Stomach (tissue), 8 donors: ENCODE measurements at regions not wholly inside any gene's neighbourhood (a gene's known extent, or its start where the extent isn't known, plus 50 kb on each side); places are given as distances from the start of the nearest gene placed in this dataset.
"Not testable (repeated sequence)": the region's sequence is repeated elsewhere in the genome, so short reads cannot be mapped to it uniquely, and the experiment has no call there.

Experiments used
- DNase-seq, 2 donors: peaks; one replicate each; pipeline versions ENCODE4 v3.0.0 to v3.0.0-alpha.2; 2013 to 2019
- H3K27ac ChIP-seq, 5 donors: fragments of 200-600 bp in 4 of 5; sonication (generic) in 4 of 5; one replicate each; pipeline ENCODE4 v1.5.1; 2013 to 2019; ENCODE audit warnings: mild to moderate bottlenecking in 1 of 5, moderate library complexity in 1 of 5
- H3K27me3 ChIP-seq, 3 donors: fragments of 200-600 bp; sonication (generic); one replicate each; pipeline ENCODE4 v1.5.1; 2017 to 2019; ENCODE audit warnings: mixed run types in 1 of 3
- H3K36me3 ChIP-seq, 4 donors: fragments of 200-600 bp; sonication (generic); 1 replicate in 3 of 4; 2 replicates in 1 of 4; pipeline ENCODE4 v1.5.1; 2016 to 2019
- H3K4me1 ChIP-seq, 4 donors: fragments of 200-600 bp; sonication (generic); one replicate each; pipeline ENCODE4 v1.5.1; 2016 to 2019
- H3K4me3 ChIP-seq, 4 donors: fragments of 200-600 bp; sonication (generic) in 3 of 4; one replicate each; pipeline ENCODE4 v1.5.1; 2016 to 2019; ENCODE audit warnings: mild to moderate bottlenecking in 1 of 4
- H3K9me3 ChIP-seq, 4 donors: fragments of 200-600 bp; sonication (generic); one replicate each; pipeline ENCODE4 v1.5.1; 2016 to 2019
- CTCF ChIP-seq, 7 experiments: fragments of 450-650 bp in 4 of 7; fragments of 200-600 bp in 3 of 7; sonication (generic) in 3 of 7; IDR thresholded peaks; one replicate each; pipeline ENCODE4 v1.5.1; 2016 to 2019; ENCODE audit warnings: antibody characterized with exemption in 7 of 7, control low read depth in 2 of 7, mild to moderate bottlenecking in 1 of 7
- EP300 ChIP-seq: sonication (generic); formaldehyde crosslinking; IDR thresholded peaks from one replicate; pipeline ENCODE4 v1.6.1; 2017; ENCODE audit warnings: antibody characterized with exemption
- POLR2A ChIP-seq, 4 donors: fragments of 450-650 bp; IDR thresholded peaks; one replicate each; pipeline ENCODE4 v1.6.1; 2016; ENCODE audit warnings: antibody characterized with exemption in 4 of 4, control low read depth in 2 of 4, mild to moderate bottlenecking in 1 of 4, moderate library complexity in 1 of 4
- POLR2AphosphoS5 ChIP-seq, 3 donors: sonication (generic); formaldehyde crosslinking; IDR thresholded peaks; one replicate each; pipeline ENCODE4 v1.6.1; 2016; ENCODE audit warnings: antibody characterized with exemption in 3 of 3
- WGBS, 5 donors: extraction: QIAGEN DNeasy Blood & Tissue Kit in 3 of 5; methylation state at CpG; one replicate each; pipeline versions ENCODE4 v1.1.5 to v1.1.7; 2013 to 2018; 5-methylcytosine and 5-hydroxymethylcytosine counted together
- intact Hi-C: fragments of 100-400 bp; cut with DNase I; formaldehyde crosslinking; loops from one replicate; pipeline ENCODE4 v1.15.1; 2023; ENCODE audit warnings: low total_unique reads
- donor health status: healthy with polysubstance abuse.
- donor health status: Bipolar disorder and iron deficiency.
- donor health status: healthy.

GRCh38 chr9:24816006-24816405 lies 270.3 kb upstream of the IZUMO3 start:
- Histone ChIP-seq H3K4me3 (no peak overlapping the region), H3K27ac (no peak overlapping the region), H3K36me3 (no peaks in the 10 kb centered on the region), H3K9me3 (no peaks in the 10 kb centered on the region), H3K27me3 (no peaks in the 10 kb centered on the region), H3K4me1 (no peaks in the 10 kb centered on the region)
- WGBS, 5 donors: 8 to 15% (median 10%) methylated on average over 1 of the region's 1 CpG
- intact Hi-C loops: no loop called here
- no peak for TF ChIP-seq CTCF (IDR thresholded peaks at IDR 0.05)
- TF ChIP-seq POLR2AphosphoS5 (IDR thresholded peaks at IDR 0.05): no peak
- no peak for TF ChIP-seq EP300
- no peak for TF ChIP-seq POLR2A (IDR thresholded peaks at IDR 0.05)
- no peak for DNase-seq

GRCh38 chr9:24801344-24801743 lies 255.6 kb upstream of the IZUMO3 start:
- Histone ChIP-seq H3K9me3 (no peaks in the 10 kb centered on the region), H3K36me3 (no peaks in the 10 kb centered on the region), H3K27me3 (no peaks in the 10 kb centered on the region), H3K4me3 (no peak overlapping the region), H3K27ac (no peak overlapping the region), H3K4me1 (no peaks in the 10 kb centered on the region)
- DNase-seq: no peak
- WGBS, 5 donors: 53 to 67% (median 60%) methylated on average over 3 of the region's 3 CpGs
- TF ChIP-seq POLR2A (IDR thresholded peaks at IDR 0.05) (no peak), EP300 (no peak), CTCF (IDR thresholded peaks at IDR 0.05) (no peak), POLR2AphosphoS5 (IDR thresholded peaks at IDR 0.05) (no peak)
- intact Hi-C loops: no loop called here

GRCh38 chr9:24793787-24794186 lies 248.1 kb upstream of the IZUMO3 start:
- intact Hi-C loops: no loop called here
- peak in 1 of 2 donors; percentile 9 for DNase-seq
- WGBS, 5 donors: 29 to 49% (median 44%) methylated on average over 2 of the region's 2 CpGs

GRCh38 chr9:24776226-24776625 lies 230.5 kb upstream of the IZUMO3 start:
- Histone ChIP-seq H3K27ac (no peak overlapping the region), H3K4me1 (no peaks in the 10 kb centered on the region), H3K27me3 (no peaks in the 10 kb centered on the region), H3K9me3 (peaks cover 0 to 37% (median 26%) of the 10 kb centered on the region in 4 donors), H3K4me3 (no peak overlapping the region), H3K36me3 (no peaks in the 10 kb centered on the region)
- intact Hi-C loops: no loop called here
- no peak for DNase-seq
- no peak for TF ChIP-seq CTCF (IDR thresholded peaks at IDR 0.05)
- TF ChIP-seq EP300: no peak
- TF ChIP-seq POLR2A (IDR thresholded peaks at IDR 0.05): no peak
- TF ChIP-seq POLR2AphosphoS5 (IDR thresholded peaks at IDR 0.05): no peak

More at GRCh38 chr9:24793787-24794186, 248.1 kb upstream of the IZUMO3 start:
- Histone ChIP-seq H3K4me3 (no peak overlapping the region), H3K36me3 (no peaks in the 10 kb centered on the region), H3K4me1 (no peaks in the 10 kb centered on the region), H3K27ac (no peak overlapping the region), H3K27me3 (no peaks in the 10 kb centered on the region), H3K9me3 (peaks cover 0 to 16% (median 0%) of the 10 kb centered on the region in 4 donors)
- TF ChIP-seq EP300: no peak
- no peak for TF ChIP-seq POLR2A (IDR thresholded peaks at IDR 0.05)
- TF ChIP-seq POLR2AphosphoS5 (IDR thresholded peaks at IDR 0.05): no peak
- TF ChIP-seq CTCF (IDR thresholded peaks at IDR 0.05): no peak

GRCh38 chr9:24774199-24774598 lies 228.5 kb upstream of the IZUMO3 start:
- intact Hi-C loops, DNase-seq, H3K4me1 ChIP-seq, H3K27ac ChIP-seq, H3K36me3 ChIP-seq, H3K27me3 ChIP-seq, H3K4me3 ChIP-seq: not testable (repeated sequence)
- WGBS, 5 donors: 82 to 94% (median 87%) methylated on average over 8 of the region's 8 CpGs
- peaks cover 0 to 46% (median 30%) of the 10 kb centered on the region in 4 donors for H3K9me3 ChIP-seq
